Pancreas (tissue), 10 donors: ENCODE measurements at regions not wholly inside any gene's neighbourhood (a gene's known extent, or its start where the extent isn't known, plus 50 kb on each side); places are given as distances from the start of the nearest gene placed in this dataset.

Source experiments
- ATAC-seq, 4 donors: fragments of 200-7000 bp; cut with Tn5 transposase; one replicate each; pipeline versions ENCODE4 v1.8.0 to v1.9.1; 2020; ENCODE audit warnings: mild to moderate bottlenecking in 4 of 4, moderate library complexity in 4 of 4
- DNase-seq, 6 donors: peaks; one replicate each; pipeline ENCODE4 v3.0.0-alpha.2; 2020
- FAIRE-seq: peaks from 2 replicates; lab custom pipeline; 2012; peaks lifted over from hg19 to GRCh38; lab: Jason Lieb, UNC
- H3K27ac ChIP-seq, 4 donors: fragments of 200-600 bp; sonication (generic); 1 replicate in 3 of 4; 2 replicates in 1 of 4; pipeline versions ENCODE4 v1.5.0 to v1.8.0; 2020
- H3K27me3 ChIP-seq, 4 donors: fragments of 200-600 bp; one replicate each; pipeline ENCODE4 v1.8.0; 2021
- H3K36me3 ChIP-seq, 3 donors: fragments of 200-600 bp; sonication (generic) in 1 of 3; one replicate each; pipeline versions ENCODE4 v1.5.0 to v1.8.0; 2020 to 2021
- H3K4me1 ChIP-seq, 3 donors: fragments of 200-600 bp; one replicate each; pipeline ENCODE4 v1.8.0; 2021
- H3K4me3 ChIP-seq, 4 donors: fragments of 200-600 bp; sonication (generic) in 2 of 4; one replicate each; pipeline versions ENCODE4 v1.5.0 to v1.8.0; 2020 to 2021
- H3K9me3 ChIP-seq, 4 donors: fragments of 200-600 bp; one replicate each; pipeline ENCODE4 v1.8.0; 2021
- WGBS, 2 donors: extraction: QIAGEN DNeasy Blood & Tissue Kit; methylation state at CpG; one replicate each; pipeline ENCODE4 v1.1.7; 2013; 5-methylcytosine and 5-hydroxymethylcytosine counted together
- intact Hi-C, 3 donors: fragments of 100-400 bp; cut with DNase I; formaldehyde crosslinking; loops; one replicate each; pipeline versions ENCODE4 v1.11.1 to v1.14.2; 2022
- TF ChIP-seq, protein P1 (sequence below), 4 donors: fragments of 200-600 bp; sonication (generic) in 3 of 4; IDR thresholded peaks; one replicate each; pipeline versions ENCODE4 v1.5.0 to v1.8.0; 2021; ENCODE audit warnings: antibody characterized with exemption in 4 of 4
- donor health status: healthy with polysubstance abuse.
- donor health status: DM: no; HTN: no; CAD: no; lungs with moderate emphysema.
- donor health status: DM: no; HTN: no; CAD: no.
- donor health status: control.
- donor health status: control.
- donor health status: Bipolar disorder and iron deficiency.
- donor health status: DM: yes; HTN: yes; CAD: no.
- donor health status: DM: no; HTN: no; CAD: no.
- donor health status: DM: no; HTN: no; CAD: no.
- donor health status: DM: yes; HTN: yes; CAD: no.

DNA sequence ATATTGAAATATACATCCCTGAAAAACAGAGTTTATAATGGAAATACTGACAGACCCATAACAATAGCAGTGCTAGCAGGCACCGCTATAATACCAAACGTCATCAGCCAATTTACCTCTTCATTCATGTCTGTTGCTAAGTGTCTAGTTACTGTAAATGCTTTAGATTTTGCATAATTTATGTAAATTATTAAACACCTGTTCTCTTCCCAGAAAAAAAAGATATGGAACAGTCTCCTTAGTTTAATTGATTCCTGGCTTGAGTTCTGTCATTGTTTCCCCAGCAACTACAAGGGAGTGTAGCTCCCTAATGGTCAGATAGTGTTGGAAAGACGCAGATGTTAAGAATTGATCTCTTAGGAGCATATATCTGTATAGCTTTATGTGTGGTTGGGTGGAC is 817.9 kb upstream of the ADGRL2 start:
- intact Hi-C loops: no loop called here

DNA sequence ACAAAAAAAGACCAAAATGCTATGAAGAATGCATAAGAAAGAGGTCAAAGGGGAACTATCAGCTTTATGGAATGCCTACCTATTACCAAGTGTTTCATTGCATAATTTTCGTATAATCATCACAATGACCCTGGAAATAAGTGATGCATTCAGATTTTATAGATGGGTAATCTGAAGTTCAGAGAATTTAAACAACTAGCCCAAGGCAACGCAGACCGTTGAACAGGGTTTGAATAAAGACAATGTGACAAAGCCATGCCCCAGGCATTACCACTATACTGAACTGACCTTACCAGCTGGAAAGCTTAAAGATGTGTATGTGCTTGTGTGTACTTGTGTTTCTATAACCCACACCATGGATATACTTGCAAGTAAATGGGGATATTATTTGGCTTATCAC is 827.6 kb upstream of the ADGRL2 start:
- no peaks in the 10 kb centered on the region for H3K9me3 ChIP-seq
- H3K36me3 ChIP-seq: no peaks in the 10 kb centered on the region
- DNase-seq (no peak), ATAC-seq (no peak), FAIRE-seq (no peak)
- intact Hi-C loops: no loop called here
- no peaks in the 10 kb centered on the region for H3K27me3 ChIP-seq
- 75 to 80% methylated on average over 3 of the region's 3 CpGs for WGBS, 2 donors
- no peak overlapping the region for H3K27ac ChIP-seq
- TF ChIP-seq, protein P1, sequence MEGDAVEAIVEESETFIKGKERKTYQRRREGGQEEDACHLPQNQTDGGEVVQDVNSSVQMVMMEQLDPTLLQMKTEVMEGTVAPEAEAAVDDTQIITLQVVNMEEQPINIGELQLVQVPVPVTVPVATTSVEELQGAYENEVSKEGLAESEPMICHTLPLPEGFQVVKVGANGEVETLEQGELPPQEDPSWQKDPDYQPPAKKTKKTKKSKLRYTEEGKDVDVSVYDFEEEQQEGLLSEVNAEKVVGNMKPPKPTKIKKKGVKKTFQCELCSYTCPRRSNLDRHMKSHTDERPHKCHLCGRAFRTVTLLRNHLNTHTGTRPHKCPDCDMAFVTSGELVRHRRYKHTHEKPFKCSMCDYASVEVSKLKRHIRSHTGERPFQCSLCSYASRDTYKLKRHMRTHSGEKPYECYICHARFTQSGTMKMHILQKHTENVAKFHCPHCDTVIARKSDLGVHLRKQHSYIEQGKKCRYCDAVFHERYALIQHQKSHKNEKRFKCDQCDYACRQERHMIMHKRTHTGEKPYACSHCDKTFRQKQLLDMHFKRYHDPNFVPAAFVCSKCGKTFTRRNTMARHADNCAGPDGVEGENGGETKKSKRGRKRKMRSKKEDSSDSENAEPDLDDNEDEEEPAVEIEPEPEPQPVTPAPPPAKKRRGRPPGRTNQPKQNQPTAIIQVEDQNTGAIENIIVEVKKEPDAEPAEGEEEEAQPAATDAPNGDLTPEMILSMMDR (IDR thresholded peaks at IDR 0.05): no peak
- no peaks in the 10 kb centered on the region for H3K4me1 ChIP-seq
- H3K4me3 ChIP-seq: no peak overlapping the region

More for the DNA sequence above, 817.9 kb upstream of the ADGRL2 start:
- WGBS, 2 donors: 55 to 59% methylated on average over 3 of the region's 3 CpGs
- ATAC-seq (no peak), FAIRE-seq (no peak), DNase-seq (no peak)
- TF ChIP-seq, protein P1 (IDR thresholded peaks at IDR 0.05): no peak
- Histone ChIP-seq H3K4me3 (no peak overlapping the region), H3K36me3 (no peaks in the 10 kb centered on the region), H3K4me1 (no peaks in the 10 kb centered on the region), H3K27ac (no peak overlapping the region), H3K27me3 (no peaks in the 10 kb centered on the region), H3K9me3 (no peaks in the 10 kb centered on the region)

DNA sequence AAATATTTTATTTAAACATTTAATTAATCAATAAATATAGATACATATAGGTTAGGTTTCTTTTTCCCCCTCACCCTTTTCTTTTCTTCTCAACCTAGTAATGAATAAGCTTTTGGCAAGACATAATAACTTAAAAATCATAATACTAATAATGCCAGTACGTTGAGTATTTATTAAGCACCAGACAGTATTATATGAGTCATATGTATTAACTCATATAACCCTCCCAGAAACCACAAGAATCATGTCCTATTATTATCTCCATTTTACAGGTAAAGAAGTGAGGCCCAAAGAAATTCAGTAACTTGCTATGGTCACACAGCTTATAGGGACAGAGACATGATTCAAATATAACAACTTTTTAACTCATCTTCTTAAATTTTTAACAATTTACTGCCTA is 834.5 kb upstream of the ADGRL2 start:
- H3K27ac ChIP-seq: no peak overlapping the region
- no peaks in the 10 kb centered on the region for H3K9me3 ChIP-seq
- 58 to 77% methylated on average over 1 of the region's 1 CpG for WGBS, 2 donors
- H3K4me3 ChIP-seq: no peak overlapping the region
- no peaks in the 10 kb centered on the region for H3K36me3 ChIP-seq
- DNase-seq: no peak
- intact Hi-C loops: no loop called here
- no peak for FAIRE-seq
- no peaks in the 10 kb centered on the region for H3K4me1 ChIP-seq
- H3K27me3 ChIP-seq: no peaks in the 10 kb centered on the region
- no peak for ATAC-seq
- TF ChIP-seq, protein P1 (IDR thresholded peaks at IDR 0.05): no peak

DNA sequence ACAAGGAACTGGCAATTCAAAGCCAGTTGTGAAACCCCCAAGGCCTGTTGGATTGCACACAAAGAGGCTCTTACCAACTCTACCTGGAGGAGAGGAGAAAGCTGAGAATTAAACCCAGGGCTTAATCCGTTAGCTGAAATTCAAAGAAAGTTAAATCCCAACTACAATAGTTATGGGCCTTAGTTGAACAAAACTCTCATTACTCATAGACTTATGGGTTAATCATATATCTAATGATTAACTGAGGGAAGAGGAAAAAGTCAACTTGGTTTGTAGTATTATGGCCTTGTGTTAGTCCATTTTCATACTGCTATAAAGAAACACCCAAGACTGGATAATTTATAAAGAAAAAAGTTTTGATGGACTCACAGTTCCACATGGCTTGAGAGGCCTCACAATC is 838.2 kb upstream of the ADGRL2 start:
- ATAC-seq (no peak), FAIRE-seq (no peak), DNase-seq (no peak)
- 81 to 97% methylated on average over 1 of the region's 1 CpG for WGBS, 2 donors
- no peak overlapping the region for H3K4me3 ChIP-seq
- H3K4me1 ChIP-seq: no peaks in the 10 kb centered on the region
- no peaks in the 10 kb centered on the region for H3K36me3 ChIP-seq
- H3K27ac ChIP-seq: no peak overlapping the region
- no peaks in the 10 kb centered on the region for H3K9me3 ChIP-seq
- intact Hi-C loops: no loop called here
- no peaks in the 10 kb centered on the region for H3K27me3 ChIP-seq
- TF ChIP-seq, protein P1 (IDR thresholded peaks at IDR 0.05): no peak

DNA sequence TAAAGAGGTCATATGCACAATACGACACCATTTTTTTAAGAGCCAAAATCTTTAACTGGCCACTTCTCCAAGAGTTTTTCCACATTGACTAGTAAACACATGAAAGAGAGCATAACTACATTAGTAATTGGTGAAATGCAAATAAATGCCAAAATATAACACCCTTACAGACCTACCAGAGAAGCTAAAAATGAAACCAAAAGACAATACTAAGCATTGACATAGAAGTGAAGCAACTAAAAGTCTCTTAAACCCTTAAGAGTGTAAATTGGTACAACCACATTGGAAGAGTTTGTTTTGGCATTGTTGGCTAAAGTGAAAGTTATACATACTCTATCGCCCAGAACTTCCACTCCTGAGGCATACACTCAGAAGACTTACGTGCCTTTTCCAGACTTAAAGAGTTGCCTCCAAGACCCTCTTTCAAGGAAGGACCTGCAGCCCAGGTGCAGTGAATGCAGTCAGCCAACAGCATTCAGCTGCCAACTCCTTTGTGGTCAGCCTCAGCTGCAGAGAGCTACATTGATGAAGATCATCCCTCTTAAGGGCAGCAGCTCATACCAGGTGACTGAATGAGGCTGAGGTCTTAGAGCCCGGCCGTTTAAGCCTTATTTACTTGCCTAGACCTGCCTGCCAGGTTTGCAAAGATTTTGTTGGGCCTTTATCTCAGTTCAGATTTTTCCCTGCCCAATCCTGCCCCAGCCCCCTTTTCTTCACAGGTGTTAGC is 839.1 kb upstream of the ADGRL2 start:
- no peaks in the 10 kb centered on the region for H3K27me3 ChIP-seq
- DNase-seq: no peak
- no peak overlapping the region for H3K27ac ChIP-seq
- TF ChIP-seq, protein P1 (IDR thresholded peaks at IDR 0.05): no peak
- no peaks in the 10 kb centered on the region for H3K4me1 ChIP-seq
- intact Hi-C loops: no loop called here
- no peak for FAIRE-seq
- H3K9me3 ChIP-seq: no peaks in the 10 kb centered on the region
- no peaks in the 10 kb centered on the region for H3K36me3 ChIP-seq
- H3K4me3 ChIP-seq: no peak overlapping the region
- ATAC-seq: no peak
- 50 to 69% methylated on average over 5 of the region's 5 CpGs for WGBS, 2 donors
